SU-DHL-6 (cell line): ENCODE measurements at regions not wholly inside any gene's neighbourhood (a gene's known extent, or its start where the extent isn't known, plus 50 kb on each side); places are given as distances from the start of the nearest gene placed in this dataset.

Source experiments
- H2AFZ ChIP-seq: fragments of 200-600 bp; sonication (generic); 2 replicates; pipeline ENCODE4 v1.6.1; 2014; ENCODE audit warnings: low read depth, mild to moderate bottlenecking, moderate library complexity, mixed read lengths, antibody characterized with exemption, low read length; ENCODE audit not compliant: severe bottlenecking
- H3F3A ChIP-seq: fragments of 200-600 bp; shearing (Covaris generic); 2 replicates; pipeline ENCODE4 v1.6.0; 2016; ENCODE audit warnings: antibody characterized with exemption, mild to moderate bottlenecking; ENCODE audit not compliant: insufficient read depth
- H3K27ac ChIP-seq: fragments of 200-600 bp; sonication (generic); 2 replicates; pipeline ENCODE4 v1.5.1; 2016; ENCODE audit warnings: low read depth, mild to moderate bottlenecking, low read length, moderate library complexity, mixed read lengths
- H3K27me3 ChIP-seq: fragments of 200-600 bp; sonication (generic), shearing (Covaris generic); 2 replicates; pipeline ENCODE4 v1.6.0; 2014; ENCODE audit warnings: mild to moderate bottlenecking, low read length
- H3K36me3 ChIP-seq: fragments of 200-600 bp; sonication (generic); 2 replicates; pipeline ENCODE4 v1.6.1; 2014; ENCODE audit warnings: mild to moderate bottlenecking, low read length, mixed read lengths
- H3K4me2 ChIP-seq: fragments of 300-600, 200-600 bp; shearing (Covaris generic), sonication (generic); 2 replicates; pipeline ENCODE4 v1.6.0; 2014; ENCODE audit warnings: low read length, low read depth, mild to moderate bottlenecking; ENCODE audit not compliant: poor library complexity, severe bottlenecking
- H3K4me3 ChIP-seq: fragments of 200-600 bp; sonication (generic); 2 replicates; pipeline ENCODE4 v1.5.1; 2014; ENCODE audit warnings: antibody characterized with exemption, low read length, mild to moderate bottlenecking, mixed read lengths; ENCODE audit not compliant: insufficient read depth, poor library complexity, severe bottlenecking
- H3K79me2 ChIP-seq: fragments of 200-600 bp; sonication (generic); 2 replicates; pipeline ENCODE4 v1.6.1; 2014; ENCODE audit warnings: mild to moderate bottlenecking, low read length, moderate library complexity; ENCODE audit not compliant: insufficient read depth
- H3K9ac ChIP-seq: fragments of 200-600 bp; sonication (generic); 2 replicates; pipeline ENCODE4 v1.7.0; 2014; ENCODE audit warnings: mild to moderate bottlenecking, low read length
- H3K9me2 ChIP-seq: fragments of 200-600 bp; sonication (generic); replicated peaks from 2 replicates; pipeline ENCODE4 v1.6.1; 2014; ENCODE audit warnings: low read length; ENCODE audit not compliant: insufficient read depth
- H3K9me3 ChIP-seq: fragments of 200-600 bp; sonication (generic); 2 replicates; pipeline ENCODE4 v1.6.1; 2014; ENCODE audit warnings: low read length, mixed read lengths; ENCODE audit not compliant: insufficient read depth
- H4K20me1 ChIP-seq: fragments of 200-600 bp; sonication (generic); 2 replicates; pipeline ENCODE4 v1.6.1; 2014; ENCODE audit warnings: low read depth, mild to moderate bottlenecking, antibody characterized with exemption, low read length, moderate library complexity, mixed read lengths
- EZH2phosphoT487 ChIP-seq: fragments of 200-600 bp; sonication (generic), shearing (Covaris generic); conservative IDR thresholded peaks from 2 replicates; pipeline ENCODE4 v1.6.1; 2018; ENCODE audit warnings: mild to moderate bottlenecking, antibody characterized with exemption, low read length, moderate library complexity, mixed read lengths
- TF ChIP-seq, protein P1 (sequence below): fragments of 200-600 bp; sonication (generic); IDR thresholded peaks from one replicate; pipeline ENCODE4 v1.5.1; 2017; ENCODE audit warnings: antibody characterized with exemption, mild to moderate bottlenecking, low read length, moderate library complexity; ENCODE audit not compliant: insufficient read depth, poor library complexity, severe bottlenecking

DNA sequence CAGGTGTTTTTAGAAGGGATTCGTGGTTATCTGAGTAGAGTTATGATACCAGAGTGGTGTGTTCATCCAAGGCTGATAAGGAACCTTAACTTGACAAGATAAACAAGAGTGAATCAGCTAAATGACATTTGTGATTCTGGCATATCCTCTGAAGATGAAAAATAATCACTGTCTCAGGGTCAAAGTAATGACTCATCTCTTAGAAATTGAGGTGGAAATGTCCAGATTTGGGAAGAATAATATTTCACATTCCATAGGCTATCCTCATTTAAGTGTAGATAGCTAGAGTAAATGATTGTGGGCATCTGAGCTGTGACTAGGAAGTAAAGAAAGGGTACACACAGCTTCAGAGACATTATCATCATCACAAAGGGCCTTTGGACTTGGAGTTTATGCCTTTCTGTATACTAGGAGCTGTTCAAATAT is 255.7 kb downstream of the GJA1 start:
- no peaks in the 10 kb centered on the region for H3F3A ChIP-seq
- H3K27ac ChIP-seq: no peak overlapping the region
- H3K36me3 ChIP-seq: no peaks in the 10 kb centered on the region
- TF ChIP-seq, protein P1, sequence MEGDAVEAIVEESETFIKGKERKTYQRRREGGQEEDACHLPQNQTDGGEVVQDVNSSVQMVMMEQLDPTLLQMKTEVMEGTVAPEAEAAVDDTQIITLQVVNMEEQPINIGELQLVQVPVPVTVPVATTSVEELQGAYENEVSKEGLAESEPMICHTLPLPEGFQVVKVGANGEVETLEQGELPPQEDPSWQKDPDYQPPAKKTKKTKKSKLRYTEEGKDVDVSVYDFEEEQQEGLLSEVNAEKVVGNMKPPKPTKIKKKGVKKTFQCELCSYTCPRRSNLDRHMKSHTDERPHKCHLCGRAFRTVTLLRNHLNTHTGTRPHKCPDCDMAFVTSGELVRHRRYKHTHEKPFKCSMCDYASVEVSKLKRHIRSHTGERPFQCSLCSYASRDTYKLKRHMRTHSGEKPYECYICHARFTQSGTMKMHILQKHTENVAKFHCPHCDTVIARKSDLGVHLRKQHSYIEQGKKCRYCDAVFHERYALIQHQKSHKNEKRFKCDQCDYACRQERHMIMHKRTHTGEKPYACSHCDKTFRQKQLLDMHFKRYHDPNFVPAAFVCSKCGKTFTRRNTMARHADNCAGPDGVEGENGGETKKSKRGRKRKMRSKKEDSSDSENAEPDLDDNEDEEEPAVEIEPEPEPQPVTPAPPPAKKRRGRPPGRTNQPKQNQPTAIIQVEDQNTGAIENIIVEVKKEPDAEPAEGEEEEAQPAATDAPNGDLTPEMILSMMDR: no peak
- no peak for TF ChIP-seq EZH2phosphoT487
- H3K27me3 ChIP-seq: no peaks in the 10 kb centered on the region
- no peak overlapping the region for H3K9ac ChIP-seq
- H3K9me3 ChIP-seq: no peaks in the 10 kb centered on the region; the same call in 1 of the 2 replicates
- no peaks in the 10 kb centered on the region for H3K79me2 ChIP-seq
- H3K4me3 ChIP-seq: no peak overlapping the region
- no peaks in the 10 kb centered on the region for H3K9me2 ChIP-seq
- no peak overlapping the region for H2AFZ ChIP-seq
- no peak overlapping the region for H3K4me2 ChIP-seq
- H4K20me1 ChIP-seq: no peaks in the 10 kb centered on the region

- no peak overlapping the region for H2AFZ ChIP-seq
- no peak overlapping the region for H3K4me3 ChIP-seq
- no peak overlapping the region for H3K27ac ChIP-seq
- H4K20me1 ChIP-seq: no peaks in the 10 kb centered on the region
- no peaks in the 10 kb centered on the region for H3F3A ChIP-seq
- no peaks in the 10 kb centered on the region for H3K27me3 ChIP-seq
- H3K9me3 ChIP-seq: no peaks in the 10 kb centered on the region; the same call in 1 of the 2 replicates
- no peak overlapping the region for H3K9ac ChIP-seq
- no peaks in the 10 kb centered on the region for H3K79me2 ChIP-seq
- TF ChIP-seq EZH2phosphoT487: no peak
- TF ChIP-seq, protein P1: no peak
- H3K36me3 ChIP-seq: no peaks in the 10 kb centered on the region
- no peak overlapping the region for H3K4me2 ChIP-seq
- no peaks in the 10 kb centered on the region for H3K9me2 ChIP-seq
Observed at GRCh38 chr6:121694389-121694788, 258.9 kb downstream of the GJA1 start.

DNA sequence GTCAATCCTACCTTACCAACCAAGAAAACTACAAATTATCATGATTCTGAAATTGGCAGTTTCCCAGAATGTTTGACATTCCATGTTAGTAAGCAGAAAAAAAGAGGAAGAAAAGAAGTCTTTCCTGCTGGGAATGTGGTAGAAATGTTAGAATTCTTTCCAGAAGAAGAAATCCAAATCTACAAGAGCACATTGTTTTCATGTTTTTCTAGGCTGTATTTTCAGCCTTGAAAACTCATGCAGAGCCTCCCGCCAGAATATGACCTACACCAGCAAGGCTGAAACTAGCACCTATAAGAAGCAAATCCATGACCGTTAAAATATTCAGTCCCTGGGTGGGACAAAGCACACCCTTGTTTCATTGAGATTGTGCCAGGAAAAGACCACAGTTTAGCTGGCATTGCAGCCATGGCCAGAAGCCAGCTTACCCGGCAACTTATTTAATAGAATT is 259.4 kb downstream of the GJA1 start:
- Histone ChIP-seq H3K79me2 (no peaks in the 10 kb centered on the region), H3F3A (no peaks in the 10 kb centered on the region), H3K27ac (no peak overlapping the region), H3K36me3 (no peaks in the 10 kb centered on the region), H3K4me3 (no peak overlapping the region), H3K9me3 (no peaks in the 10 kb centered on the region; the same call in 1 of the 2 replicates), H3K4me2 (no peak overlapping the region), H3K27me3 (no peaks in the 10 kb centered on the region), H3K9ac (no peak overlapping the region), H4K20me1 (no peaks in the 10 kb centered on the region), H2AFZ (no peak overlapping the region), H3K9me2 (no peaks in the 10 kb centered on the region)
- TF ChIP-seq, protein P1: no peak
- no peak for TF ChIP-seq EZH2phosphoT487

DNA sequence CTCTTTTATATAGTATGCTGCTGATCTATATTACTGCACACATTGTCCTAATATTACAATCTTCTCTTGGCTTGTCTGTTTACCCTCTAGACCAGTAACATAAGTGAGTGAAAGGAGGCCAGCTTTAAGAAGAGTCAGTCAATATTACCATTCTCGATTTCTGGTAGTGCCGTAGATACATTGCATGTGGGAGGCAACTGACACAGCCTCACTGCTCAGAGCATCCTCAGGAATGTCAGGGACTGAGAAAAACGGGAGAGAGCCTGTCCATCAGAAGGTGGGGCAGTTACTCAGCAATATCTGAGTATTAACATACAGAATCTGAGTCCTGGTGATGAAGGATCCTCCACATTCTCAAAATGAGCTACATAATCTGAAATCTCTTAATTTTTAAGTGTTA is 259.9 kb downstream of the GJA1 start:
- H2AFZ ChIP-seq: no peak overlapping the region
- H3K4me2 ChIP-seq: no peak overlapping the region

More for the DNA sequence above, 259.9 kb downstream of the GJA1 start:
- no peaks in the 10 kb centered on the region for H3K9me2 ChIP-seq
- no peaks in the 10 kb centered on the region for H3F3A ChIP-seq
- H3K79me2 ChIP-seq: no peaks in the 10 kb centered on the region
- no peak overlapping the region for H3K4me3 ChIP-seq
- H4K20me1 ChIP-seq: no peaks in the 10 kb centered on the region
- no peaks in the 10 kb centered on the region for H3K36me3 ChIP-seq
- no peak for TF ChIP-seq EZH2phosphoT487
- TF ChIP-seq, protein P1: no peak
- H3K27me3 ChIP-seq: no peaks in the 10 kb centered on the region
- H3K9me3 ChIP-seq: no peaks in the 10 kb centered on the region; the same call in 1 of the 2 replicates
- no peak overlapping the region for H3K9ac ChIP-seq
- H3K27ac ChIP-seq: no peak overlapping the region
